ENCODE measurements at regions not wholly inside any gene's neighbourhood (a gene's known extent, or its start where the extent isn't known, plus 50 kb on each side); places are given as distances from the start of the nearest gene placed in this dataset.

GRCh38 chr6:56753811-56754210 is 111.1 kb upstream of the DST start:
- BruUV-seq (replicated peaks): no TSS peak

GRCh38 chr6:56752534-56752933 is 109.8 kb upstream of the DST start:
- Histone ChIP-seq H2AFZ (ENCODE audit: low read length) (no peak overlapping the region), H3K4me3 (ENCODE audit: low read depth, low read length, poor library complexity, severe bottlenecking) (no peak overlapping the region), H3K9me3 (ENCODE audit: low read length) (no peaks in the 10 kb centered on the region), H3K9me2 (ENCODE audit: insufficient read depth, low read length) (no peaks in the 10 kb centered on the region), H3K36me3 (ENCODE audit: insufficient read depth, low read length) (no peaks in the 10 kb centered on the region), H3K4me2 (ENCODE audit: low read length) (no peak overlapping the region), H3K4me1 (ENCODE audit: insufficient read depth, low read length, poor library complexity, severe bottlenecking) (no peaks in the 10 kb centered on the region), H4K20me1 (ENCODE audit: insufficient read depth, low read length) (no peaks in the 10 kb centered on the region), H3K27ac (ENCODE audit: low read depth, low read length, poor library complexity, severe bottlenecking) (no peak overlapping the region), H3K79me2 (ENCODE audit: insufficient read depth, low read depth, low read length) (no peaks in the 10 kb centered on the region)
- DNase-seq (ENCODE audit: low spot score): no peak
- intact Hi-C loops (cut with micrococcal nuclease; ENCODE audit: unreplicated experiment): no loop called here
- POLR2A ChIA-PET: interaction anchor here (0.5 kb wide), 1 partner anchor 119 kb away, joined by 5 read pairs; no protein-coding TSS in a partner anchor
- TF ChIP-seq, protein P1, sequence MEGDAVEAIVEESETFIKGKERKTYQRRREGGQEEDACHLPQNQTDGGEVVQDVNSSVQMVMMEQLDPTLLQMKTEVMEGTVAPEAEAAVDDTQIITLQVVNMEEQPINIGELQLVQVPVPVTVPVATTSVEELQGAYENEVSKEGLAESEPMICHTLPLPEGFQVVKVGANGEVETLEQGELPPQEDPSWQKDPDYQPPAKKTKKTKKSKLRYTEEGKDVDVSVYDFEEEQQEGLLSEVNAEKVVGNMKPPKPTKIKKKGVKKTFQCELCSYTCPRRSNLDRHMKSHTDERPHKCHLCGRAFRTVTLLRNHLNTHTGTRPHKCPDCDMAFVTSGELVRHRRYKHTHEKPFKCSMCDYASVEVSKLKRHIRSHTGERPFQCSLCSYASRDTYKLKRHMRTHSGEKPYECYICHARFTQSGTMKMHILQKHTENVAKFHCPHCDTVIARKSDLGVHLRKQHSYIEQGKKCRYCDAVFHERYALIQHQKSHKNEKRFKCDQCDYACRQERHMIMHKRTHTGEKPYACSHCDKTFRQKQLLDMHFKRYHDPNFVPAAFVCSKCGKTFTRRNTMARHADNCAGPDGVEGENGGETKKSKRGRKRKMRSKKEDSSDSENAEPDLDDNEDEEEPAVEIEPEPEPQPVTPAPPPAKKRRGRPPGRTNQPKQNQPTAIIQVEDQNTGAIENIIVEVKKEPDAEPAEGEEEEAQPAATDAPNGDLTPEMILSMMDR (conservative IDR thresholded peaks at IDR 0.05; ENCODE audit: low read length): no peak
- no peak for TF ChIP-seq EZH2phosphoT487 (IDR thresholded peaks at IDR 0.05; ENCODE audit: borderline replicate concordance, low read depth, low read length)
- no TSS peak for BruUV-seq (replicated peaks)
- CTCF ChIA-PET (ENCODE audit: unreplicated experiment): no interaction called here

More at GRCh38 chr6:56753811-56754210, 111.1 kb upstream of the DST start:
- no peak overlapping the region for H3K27ac ChIP-seq (ENCODE audit: low read depth, low read length, poor library complexity, severe bottlenecking)
- no peak for DNase-seq (ENCODE audit: low spot score)
- no peak overlapping the region for H3K4me2 ChIP-seq (ENCODE audit: low read length)
- H3K4me3 ChIP-seq (ENCODE audit: low read depth, low read length, poor library complexity, severe bottlenecking): no peak overlapping the region
- H3K9me3 ChIP-seq (ENCODE audit: low read length): no peaks in the 10 kb centered on the region
- no peaks in the 10 kb centered on the region for H3K9me2 ChIP-seq (ENCODE audit: insufficient read depth, low read length)
- intact Hi-C loops (cut with micrococcal nuclease; ENCODE audit: unreplicated experiment): no loop called here
- H3K36me3 ChIP-seq (ENCODE audit: insufficient read depth, low read length): no peaks in the 10 kb centered on the region
- ChIA-PET POLR2A (interaction anchor here (0.5 to 1.8 kb wide), 4 partner anchors 10 to 369 kb away, joined by 3 to 5 read pairs (median 3); no protein-coding TSS in a partner anchor), CTCF (ENCODE audit: unreplicated experiment) (no interaction called here)
- H2AFZ ChIP-seq (ENCODE audit: low read length): no peak overlapping the region
- H3K4me1 ChIP-seq (ENCODE audit: insufficient read depth, low read length, poor library complexity, severe bottlenecking): no peaks in the 10 kb centered on the region
- no peak for TF ChIP-seq EZH2phosphoT487 (IDR thresholded peaks at IDR 0.05; ENCODE audit: borderline replicate concordance, low read depth, low read length)
- TF ChIP-seq, protein P1 (conservative IDR thresholded peaks at IDR 0.05; ENCODE audit: low read length): no peak
- no peaks in the 10 kb centered on the region for H4K20me1 ChIP-seq (ENCODE audit: insufficient read depth, low read length)
- H3K79me2 ChIP-seq (ENCODE audit: insufficient read depth, low read depth, low read length): no peaks in the 10 kb centered on the region

DNA sequence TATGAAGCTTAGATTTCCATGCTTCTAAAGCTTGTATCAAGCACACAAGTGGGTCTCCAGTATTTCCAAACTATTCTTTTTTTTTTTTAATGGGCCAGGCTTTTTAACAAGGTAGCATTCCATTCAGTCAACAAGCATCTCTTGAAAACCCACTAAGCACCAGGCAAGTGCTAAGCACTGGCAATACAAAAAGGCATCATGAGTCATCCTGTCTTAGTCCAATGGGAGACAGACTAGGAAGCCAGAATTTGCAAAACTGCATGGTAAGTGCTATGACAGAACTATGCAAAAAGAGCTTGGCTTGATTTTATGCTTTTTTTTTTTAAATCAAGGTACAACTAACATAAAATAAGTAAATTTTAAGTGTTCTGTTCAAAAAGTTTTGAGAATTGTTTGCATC is 109.3 kb upstream of the DST start:
- Histone ChIP-seq H2AFZ (ENCODE audit: low read length) (no peak overlapping the region), H3K27ac (ENCODE audit: low read depth, low read length, poor library complexity, severe bottlenecking) (no peak overlapping the region), H3K9me2 (ENCODE audit: insufficient read depth, low read length) (no peaks in the 10 kb centered on the region), H3K36me3 (ENCODE audit: insufficient read depth, low read length) (no peaks in the 10 kb centered on the region), H3K4me1 (ENCODE audit: insufficient read depth, low read length, poor library complexity, severe bottlenecking) (no peaks in the 10 kb centered on the region), H3K9me3 (ENCODE audit: low read length) (no peaks in the 10 kb centered on the region), H3K79me2 (ENCODE audit: insufficient read depth, low read depth, low read length) (no peaks in the 10 kb centered on the region), H3K4me3 (ENCODE audit: low read depth, low read length, poor library complexity, severe bottlenecking) (no peak overlapping the region), H4K20me1 (ENCODE audit: insufficient read depth, low read length) (no peaks in the 10 kb centered on the region), H3K4me2 (ENCODE audit: low read length) (no peak overlapping the region)
- POLR2A ChIA-PET: interaction anchor here (0.5 to 1.6 kb wide), 3 partner anchors 8 to 119 kb away, joined by 3 to 5 read pairs (median 5); no protein-coding TSS in a partner anchor
- DNase-seq (ENCODE audit: low spot score): no peak
- intact Hi-C loops (cut with micrococcal nuclease; ENCODE audit: unreplicated experiment): no loop called here
- no peak for TF ChIP-seq EZH2phosphoT487 (IDR thresholded peaks at IDR 0.05; ENCODE audit: borderline replicate concordance, low read depth, low read length)
- TF ChIP-seq, protein P1 (conservative IDR thresholded peaks at IDR 0.05; ENCODE audit: low read length): no peak
- no TSS peak for BruUV-seq (replicated peaks)
- CTCF ChIA-PET (ENCODE audit: unreplicated experiment): no interaction called here

All from OCI-LY7 (cell line).